ENCODE measurements at regions not wholly inside any gene's neighbourhood (a gene's known extent, or its start where the extent isn't known, plus 50 kb on each side); places are given as distances from the start of the nearest gene placed in this dataset.

GRCh38 chr9:84169240-84169639 lies 171.3 kb downstream of the SLC28A3 start:
- DNase-seq (ENCODE audit: low read depth in 4 of 4, low spot score in 2 of 4): no peak

GRCh38 chr9:84170521-84171141 lies 169.9 kb downstream of the SLC28A3 start:
- peak in 1 of 4 donors; percentile 41 for DNase-seq (ENCODE audit: low read depth in 4 of 4, low spot score in 2 of 4)

GRCh38 chr9:84173961-84174360 lies 166.6 kb downstream of the SLC28A3 start:
- no peak for DNase-seq (ENCODE audit: low read depth in 4 of 4, low spot score in 2 of 4)

- no peak for DNase-seq (ENCODE audit: low read depth in 4 of 4, low spot score in 2 of 4)
Observed at GRCh38 chr9:84174486-84174885, 166.1 kb downstream of the SLC28A3 start.

- no peak for DNase-seq (ENCODE audit: low read depth in 4 of 4, low spot score in 2 of 4)
Observed at GRCh38 chr9:84177407-84177806, 163.2 kb downstream of the SLC28A3 start.

GRCh38 chr9:84179531-84179930 lies 161.0 kb downstream of the SLC28A3 start:
- DNase-seq (ENCODE audit: low read depth in 4 of 4, low spot score in 2 of 4): no peak

- DNase-seq (ENCODE audit: low read depth in 4 of 4, low spot score in 2 of 4): no peak
Observed at GRCh38 chr9:84187090-84187489, 153.5 kb downstream of the SLC28A3 start.

- no peak for DNase-seq (ENCODE audit: low read depth in 4 of 4, low spot score in 2 of 4)
Observed at GRCh38 chr9:84189904-84190303, 150.7 kb downstream of the SLC28A3 start.

GRCh38 chr9:84190411-84190810 lies 150.1 kb downstream of the SLC28A3 start:
- DNase-seq (ENCODE audit: low read depth in 4 of 4, low spot score in 2 of 4): no peak

GRCh38 chr9:84206801-84207370 lies 133.7 kb downstream of the SLC28A3 start:
- DNase-seq (ENCODE audit: low read depth in 4 of 4, low spot score in 2 of 4): no peak

- DNase-seq (ENCODE audit: low read depth in 4 of 4, low spot score in 2 of 4): no peak
Observed at GRCh38 chr9:84207491-84207951, 133.0 kb downstream of the SLC28A3 start.

- no peak for DNase-seq (ENCODE audit: low read depth in 4 of 4, low spot score in 2 of 4)
Observed at GRCh38 chr9:84212246-84212645, 128.3 kb downstream of the SLC28A3 start.

- DNase-seq (ENCODE audit: low read depth in 4 of 4, low spot score in 2 of 4): no peak
Observed at GRCh38 chr9:84212982-84213381, 127.6 kb downstream of the SLC28A3 start.

GRCh38 chr9:84216151-84216550 lies 124.4 kb downstream of the SLC28A3 start:
- DNase-seq (ENCODE audit: low read depth in 4 of 4, low spot score in 2 of 4): no peak

GRCh38 chr9:84218322-84218721 lies 122.2 kb downstream of the SLC28A3 start:
- DNase-seq (ENCODE audit: low read depth in 4 of 4, low spot score in 2 of 4): no peak

- no peak for DNase-seq (ENCODE audit: low read depth in 4 of 4, low spot score in 2 of 4)
Observed at GRCh38 chr9:84224246-84224645, 116.3 kb downstream of the SLC28A3 start.
